Neural progenitor cell (in vitro differentiated cells): ENCODE measurements at regions not wholly inside any gene's neighbourhood (a gene's known extent, or its start where the extent isn't known, plus 50 kb on each side); places are given as distances from the start of the nearest gene placed in this dataset.
"Not testable (repeated sequence)": the region's sequence is repeated elsewhere in the genome, so short reads cannot be mapped to it uniquely, and the experiment has no call there.

Experiments
- DNase-seq: peaks from one replicate; pipeline ENCODE4 v3.0.0-alpha.2; 2016; ENCODE audit warnings: low spot score
- H2AFZ ChIP-seq: fragments of 200-600 bp; sonication (generic); replicated peaks from 2 replicates; pipeline ENCODE4 v1.6.1; 2016; ENCODE audit warnings: antibody characterized with exemption
- H3F3A ChIP-seq: fragments of 200-600 bp; sonication (generic); 2 replicates; pipeline ENCODE4 v1.6.1; 2016; ENCODE audit warnings: antibody characterized with exemption, low read depth
- H3K27ac ChIP-seq: fragments of 200-600 bp; sonication (generic); 2 replicates; pipeline ENCODE4 v1.5.1; 2016; ENCODE audit warnings: mild to moderate bottlenecking
- H3K27me3 ChIP-seq: fragments of 200-600 bp; sonication (generic); 2 replicates; pipeline ENCODE4 v1.6.1; 2016; ENCODE audit warnings: mild to moderate bottlenecking, moderate library complexity
- H3K36me3 ChIP-seq: fragments of 200-600 bp; sonication (generic); 2 replicates; pipeline ENCODE4 v1.5.1; 2016
- H3K4me1 ChIP-seq: fragments of 200-600 bp; sonication (generic); 2 replicates; pipeline ENCODE4 v1.6.1; 2016; ENCODE audit warnings: mixed run types
- H3K4me2 ChIP-seq: fragments of 200-600 bp; sonication (generic); 2 replicates; pipeline ENCODE4 v1.6.1; 2016
- H3K4me3 ChIP-seq: fragments of 200-600 bp; sonication (generic); 2 replicates; pipeline ENCODE4 v1.5.1; 2016
- H3K79me2 ChIP-seq: fragments of 200-600 bp; sonication (generic); 2 replicates; pipeline ENCODE4 v1.6.1; 2016; ENCODE audit warnings: low read depth
- H3K9ac ChIP-seq: fragments of 200-600 bp; sonication (generic); 2 replicates; pipeline ENCODE4 v1.6.1; 2016
- H3K9me3 ChIP-seq: fragments of 200-600 bp; sonication (generic); 2 replicates; pipeline ENCODE4 v1.5.1; 2016; ENCODE audit warnings: low read depth
- H4K20me1 ChIP-seq: fragments of 200-600 bp; sonication (generic); 2 replicates; pipeline ENCODE4 v1.6.1; 2016; ENCODE audit warnings: low read depth
- H3K27ac Mint-ChIP-seq: 3 replicates; pipeline ENCODE4 v1.8.0; 2021; ENCODE audit warnings: mixed read lengths
- H3K27me3 Mint-ChIP-seq: 2 replicates; pipeline ENCODE4 v1.8.0; 2022; ENCODE audit warnings: low read depth, mild to moderate bottlenecking, inconsistent platforms, moderate library complexity, mixed read lengths; ENCODE audit not compliant: insufficient read depth
- H3K36me3 Mint-ChIP-seq: 3 replicates; pipeline ENCODE4 v1.8.0; 2021; ENCODE audit warnings: mixed read lengths
- H3K4me1 Mint-ChIP-seq: 3 replicates; pipeline ENCODE4 v1.8.0; 2021; ENCODE audit warnings: mixed read lengths
- H3K4me3 Mint-ChIP-seq: 3 replicates; pipeline ENCODE4 v1.8.0; 2021; ENCODE audit warnings: mild to moderate bottlenecking, moderate library complexity, mixed read lengths
- H3K9me3 Mint-ChIP-seq: 3 replicates; pipeline ENCODE4 v1.8.0; 2020; ENCODE audit warnings: mixed read lengths
- EZH2 ChIP-seq: fragments of 200-600 bp; sonication (generic); IDR thresholded peaks from 2 replicates; pipeline ENCODE4 v1.6.1; 2017; ENCODE audit warnings: antibody characterized with exemption, mild to moderate bottlenecking, moderate library complexity
- EZH2phosphoT487 ChIP-seq: fragments of 200-600 bp; sonication (generic); IDR thresholded peaks from 2 replicates; pipeline ENCODE4 v1.6.1; 2017; ENCODE audit warnings: antibody characterized with exemption
- TF ChIP-seq, protein P1 (sequence below): fragments of 200-600 bp; sonication (generic); IDR thresholded peaks from 2 replicates; pipeline ENCODE4 v1.5.1; 2017; ENCODE audit warnings: antibody characterized with exemption, mild to moderate bottlenecking

DNA sequence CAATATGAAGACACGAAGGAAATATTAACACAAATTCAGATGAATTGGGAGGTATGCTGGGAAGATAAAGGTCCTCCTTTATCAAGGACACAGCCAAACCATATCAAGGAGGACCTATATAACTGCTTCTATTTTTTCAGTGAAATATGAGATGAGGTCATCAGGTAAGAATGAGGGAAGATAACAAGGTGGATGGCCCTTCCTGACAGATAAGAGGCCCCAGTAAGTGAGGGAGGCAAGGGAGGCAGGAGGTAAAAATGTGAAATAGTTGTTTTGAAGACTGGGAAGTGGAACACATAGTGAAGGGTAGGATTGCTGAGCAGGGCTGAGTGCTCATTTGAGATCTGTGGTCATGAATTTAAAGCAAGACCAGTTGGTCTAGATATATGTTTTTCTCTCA is 60.0 kb upstream of the FOXE1 start:
- Histone ChIP-seq H3K4me2 (no peak overlapping the region), H3K27me3 (no peaks in the 10 kb centered on the region), H3K9ac (no peak overlapping the region), H3F3A (no peaks in the 10 kb centered on the region), H2AFZ (no peak overlapping the region), H3K79me2 (no peaks in the 10 kb centered on the region), H3K27ac (no peak overlapping the region), H4K20me1 (no peaks in the 10 kb centered on the region), H3K4me3 (no peak overlapping the region), H3K36me3 (no peaks in the 10 kb centered on the region), H3K4me1 (no peaks in the 10 kb centered on the region), H3K9me3 (no peaks in the 10 kb centered on the region)
- Mint-ChIP-seq H3K4me3 (no peak overlapping the region), H3K9me3 (peaks cover 8% of the 10 kb centered on the region), H3K36me3 (no peaks in the 10 kb centered on the region), H3K4me1 (peaks cover 3% of the 10 kb centered on the region), H3K27me3 (no peaks in the 10 kb centered on the region), H3K27ac (no peak overlapping the region)
- TF ChIP-seq EZH2 (no peak), EZH2phosphoT487 (no peak)
- TF ChIP-seq, protein P1, sequence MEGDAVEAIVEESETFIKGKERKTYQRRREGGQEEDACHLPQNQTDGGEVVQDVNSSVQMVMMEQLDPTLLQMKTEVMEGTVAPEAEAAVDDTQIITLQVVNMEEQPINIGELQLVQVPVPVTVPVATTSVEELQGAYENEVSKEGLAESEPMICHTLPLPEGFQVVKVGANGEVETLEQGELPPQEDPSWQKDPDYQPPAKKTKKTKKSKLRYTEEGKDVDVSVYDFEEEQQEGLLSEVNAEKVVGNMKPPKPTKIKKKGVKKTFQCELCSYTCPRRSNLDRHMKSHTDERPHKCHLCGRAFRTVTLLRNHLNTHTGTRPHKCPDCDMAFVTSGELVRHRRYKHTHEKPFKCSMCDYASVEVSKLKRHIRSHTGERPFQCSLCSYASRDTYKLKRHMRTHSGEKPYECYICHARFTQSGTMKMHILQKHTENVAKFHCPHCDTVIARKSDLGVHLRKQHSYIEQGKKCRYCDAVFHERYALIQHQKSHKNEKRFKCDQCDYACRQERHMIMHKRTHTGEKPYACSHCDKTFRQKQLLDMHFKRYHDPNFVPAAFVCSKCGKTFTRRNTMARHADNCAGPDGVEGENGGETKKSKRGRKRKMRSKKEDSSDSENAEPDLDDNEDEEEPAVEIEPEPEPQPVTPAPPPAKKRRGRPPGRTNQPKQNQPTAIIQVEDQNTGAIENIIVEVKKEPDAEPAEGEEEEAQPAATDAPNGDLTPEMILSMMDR: no peak
- no peak for DNase-seq

DNA sequence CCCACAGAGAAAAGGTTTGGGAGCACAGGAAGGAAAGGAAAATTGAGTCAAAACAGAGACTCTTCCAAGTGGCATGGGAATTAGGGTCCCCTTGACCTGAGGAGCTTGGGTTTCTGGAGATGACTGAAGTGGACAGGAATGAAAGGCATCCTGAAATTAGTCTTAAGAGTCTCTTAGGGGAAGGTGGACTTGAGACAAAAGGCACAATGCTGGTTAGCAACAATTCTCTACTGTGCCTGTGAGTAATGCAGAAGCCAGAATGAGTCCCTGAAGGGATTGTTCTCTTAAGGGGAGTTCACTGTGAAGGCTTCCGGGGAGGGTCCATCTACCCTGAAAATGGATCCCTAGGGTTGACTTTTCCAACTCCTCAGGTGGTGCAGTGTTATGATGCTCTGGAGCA is 58.4 kb upstream of the FOXE1 start:
- Mint-ChIP-seq H3K4me1 (peaks cover 3% of the 10 kb centered on the region), H3K27me3 (no peaks in the 10 kb centered on the region), H3K9me3 (peaks cover 8% of the 10 kb centered on the region), H3K36me3 (no peaks in the 10 kb centered on the region), H3K4me3 (no peak overlapping the region), H3K27ac (no peak overlapping the region)
- Histone ChIP-seq H3K27me3 (no peaks in the 10 kb centered on the region), H3K36me3 (no peaks in the 10 kb centered on the region), H3K9ac (no peak overlapping the region), H2AFZ (no peak overlapping the region), H3K27ac (no peak overlapping the region), H3K9me3 (no peaks in the 10 kb centered on the region), H3K4me2 (no peak overlapping the region), H3K79me2 (no peaks in the 10 kb centered on the region), H4K20me1 (no peaks in the 10 kb centered on the region), H3K4me1 (no peaks in the 10 kb centered on the region), H3K4me3 (no peak overlapping the region), H3F3A (no peaks in the 10 kb centered on the region)
- TF ChIP-seq EZH2: no peak
- TF ChIP-seq, protein P1: no peak
- TF ChIP-seq EZH2phosphoT487: no peak
- no peak for DNase-seq

DNA sequence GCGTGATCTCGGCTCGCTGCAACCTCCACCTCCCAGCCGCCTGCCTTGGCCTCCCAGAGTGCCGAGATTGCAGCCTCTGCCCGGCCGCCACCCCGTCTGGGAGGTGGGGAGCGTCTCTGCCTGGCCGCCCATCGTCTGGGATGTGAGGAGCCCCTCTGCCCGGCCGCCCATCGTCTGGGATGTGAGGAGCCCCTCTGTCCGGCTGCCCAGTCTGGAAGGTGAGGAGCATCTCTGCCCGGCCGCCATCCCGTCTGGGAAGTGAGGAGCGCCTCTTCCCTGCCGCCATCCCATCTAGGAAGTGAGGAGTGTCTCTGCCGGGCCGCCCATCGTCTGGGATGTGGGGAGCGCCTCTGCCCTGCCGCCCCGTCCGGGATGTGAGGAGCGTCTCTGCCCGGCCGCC is 56.9 kb upstream of the FOXE1 start:
- not testable (repeated sequence) for H3K9me3 ChIP-seq, H3K9ac ChIP-seq, H3K4me1 Mint-ChIP-seq, H3K4me2 ChIP-seq, H3K9me3 Mint-ChIP-seq, H2AFZ ChIP-seq, H3K4me1 ChIP-seq, H3F3A ChIP-seq, H4K20me1 ChIP-seq, H3K36me3 ChIP-seq, H3K79me2 ChIP-seq, H3K4me3 Mint-ChIP-seq, H3K36me3 Mint-ChIP-seq, H3K27me3 Mint-ChIP-seq, H3K27ac Mint-ChIP-seq, H3K27ac ChIP-seq, DNase-seq, H3K27me3 ChIP-seq, H3K4me3 ChIP-seq

GRCh38 chr9:97801180-97801579 is 51.8 kb upstream of the FOXE1 start:
- DNase-seq: no peak
- Histone ChIP-seq H3K4me3 (no peak overlapping the region), H3K4me1 (no peaks in the 10 kb centered on the region), H3K9ac (no peak overlapping the region), H3K27ac (no peak overlapping the region), H2AFZ (no peak overlapping the region), H3K9me3 (no peaks in the 10 kb centered on the region), H3F3A (peaks cover 12% of the 10 kb centered on the region), H3K4me2 (no peak overlapping the region), H3K27me3 (peaks cover 33% of the 10 kb centered on the region), H3K36me3 (no peaks in the 10 kb centered on the region), H3K79me2 (no peaks in the 10 kb centered on the region), H4K20me1 (no peaks in the 10 kb centered on the region)
- TF ChIP-seq, protein P1: no peak
- TF ChIP-seq EZH2phosphoT487: no peak
- no peak for TF ChIP-seq EZH2
- H3K27me3 Mint-ChIP-seq: peaks cover 11% of the 10 kb centered on the region
- H3K4me1 Mint-ChIP-seq: peaks cover 7% of the 10 kb centered on the region
- H3K9me3 Mint-ChIP-seq: peaks cover 2% of the 10 kb centered on the region
- H3K4me3 Mint-ChIP-seq: no peak overlapping the region
- no peak overlapping the region for H3K27ac Mint-ChIP-seq
- H3K36me3 Mint-ChIP-seq: no peaks in the 10 kb centered on the region
